K562 (cell line): ENCODE measurements at regions not wholly inside any gene's neighbourhood (a gene's known extent, or its start where the extent isn't known, plus 50 kb on each side); places are given as distances from the start of the nearest gene placed in this dataset.

Experiments used
- ATAC-seq: fragments of 200-7000 bp; cut with Tn5 transposase; 3 replicates; pipeline ENCODE4 v1.9.1; 2020; ENCODE audit warnings: moderate library complexity
- BruUV-seq: library from RNA; stranded (reverse); fragments of 400-500 nt; replicated peaks from 2 replicates; lab custom pipeline; 2021; lab: Mats Ljungman, UMichigan
- CTCF ChIA-PET: fragments of 300-600 bp; formaldehyde crosslinking; extraction: SDS; loops from one replicate; lab custom pipeline; 2021; ENCODE audit warnings: low intra/inter-chr PET ratio; lab: Yijun Ruan, JAX
- POLR2A ChIA-PET: fragments of 300-600, 350-650 bp; sonication (Branson Sonifier 250); formaldehyde crosslinking; extraction: SDS; loops from one replicate; lab custom pipeline; 2021; ENCODE audit warnings: antibody characterized with exemption, inconsistent platforms; lab: Yijun Ruan, JAX
- DNase-seq, 4 experiments: peaks; one replicate each; pipeline versions ENCODE4 v3.0.0 to v3.0.0-alpha.2; 2011 to 2018; ENCODE audit warnings: low spot score in 3 of 4, mixed read lengths in 3 of 4; ENCODE audit errors: extremely low read depth in 1 of 4
- FAIRE-seq: peaks from 2 replicates; lab custom pipeline; 2011; peaks lifted over from hg19 to GRCh38; lab: Jason Lieb, UNC
- H2AFZ ChIP-seq: 2 replicates; pipeline ENCODE4 v1.6.0; 2011; ENCODE audit warnings: low read depth, low read length, control low read depth, inconsistent platforms
- H3K27ac ChIP-seq: fragments of 200-600 bp; 3 replicates; pipeline ENCODE4 v1.8.0; 2011; ENCODE audit warnings: low read depth, mild to moderate bottlenecking, control low read depth, inconsistent platforms, low read length, moderate library complexity, mixed read lengths; ENCODE audit errors: extremely low read depth
- H3K27me3 ChIP-seq, 2 experiments: fragments of 300-600 bp in 1 of 2; 2 replicates in 1 of 2; 3 replicates in 1 of 2; pipeline versions ENCODE4 v1.6.0 to v1.8.0; 2011; ENCODE audit warnings: inconsistent platforms in 2 of 2, low read length in 2 of 2, mild to moderate bottlenecking in 1 of 2, mixed read lengths in 1 of 2, moderate library complexity in 1 of 2; ENCODE audit not compliant: control insufficient read depth in 2 of 2, insufficient read depth in 2 of 2
- H3K36me3 ChIP-seq: fragments of 300-600 bp; 3 replicates; pipeline ENCODE4 v1.8.0; 2011; ENCODE audit warnings: mild to moderate bottlenecking, low read length, inconsistent platforms; ENCODE audit not compliant: control insufficient read depth, insufficient read depth
- H3K4me1 ChIP-seq, 2 experiments: fragments of 200-600 bp in 1 of 2; replicated peaks in 1 of 2; 2 replicates in 1 of 2; 3 replicates in 1 of 2; pipeline versions ENCODE4 v1.5.1 to v1.8.0; 2011; ENCODE audit warnings: inconsistent platforms in 2 of 2, low read length in 2 of 2, mild to moderate bottlenecking in 1 of 2, mixed read lengths in 1 of 2, moderate library complexity in 1 of 2; ENCODE audit not compliant: control insufficient read depth in 2 of 2, insufficient read depth in 2 of 2
- H3K4me2 ChIP-seq: 2 replicates; pipeline ENCODE4 v1.6.1; 2011; ENCODE audit warnings: low read length, control low read depth, inconsistent platforms, mixed read lengths; ENCODE audit not compliant: insufficient read depth
- H3K4me3 ChIP-seq: fragments of 200-600 bp; sonication (generic), shearing (Covaris generic); 2 replicates; pipeline ENCODE4 v1.5.1; 2016; ENCODE audit warnings: control low read depth, inconsistent platforms
- H3K79me2 ChIP-seq: fragments of 200-600 bp; 3 replicates; pipeline ENCODE4 v1.8.0; 2011; ENCODE audit warnings: low read length, inconsistent platforms; ENCODE audit not compliant: control insufficient read depth, insufficient read depth
- H3K9ac ChIP-seq, 2 experiments: 2 replicates each; pipeline versions ENCODE4 v1.6.0 to v1.6.1; 2011; ENCODE audit warnings: low read depth in 2 of 2, low read length in 2 of 2, control low read depth in 1 of 2, inconsistent platforms in 1 of 2, mild to moderate bottlenecking in 1 of 2, mixed read lengths in 1 of 2; ENCODE audit not compliant: insufficient read depth in 1 of 2
- H3K9me1 ChIP-seq: one replicate; pipeline ENCODE4 v1.6.0; 2011; ENCODE audit warnings: inconsistent platforms, mild to moderate bottlenecking, low read length, moderate library complexity; ENCODE audit not compliant: control insufficient read depth, insufficient read depth
- H3K9me3 ChIP-seq: replicated peaks from 2 replicates; pipeline ENCODE4 v1.5.1; 2011; ENCODE audit warnings: low read depth, low read length, inconsistent platforms; ENCODE audit not compliant: control insufficient read depth, insufficient read depth
- H4K20me1 ChIP-seq: replicated peaks from 2 replicates; pipeline ENCODE4 v1.6.1; 2011; ENCODE audit warnings: low read length, inconsistent platforms, mixed read lengths; ENCODE audit not compliant: control insufficient read depth, insufficient read depth
- CBX3 ChIP-seq, 2 experiments: IDR thresholded peaks; 1 replicate in 1 of 2; 2 replicates in 1 of 2; pipeline ENCODE4 v1.6.1; 2012; ENCODE audit warnings: inconsistent platforms in 2 of 2, low read length in 2 of 2, borderline replicate concordance in 1 of 2, control low read depth in 1 of 2
- CHD1 ChIP-seq: fragments of 200-600 bp; sonication (generic); IDR thresholded peaks from one replicate; pipeline ENCODE4 v1.6.1; 2012; ENCODE audit warnings: mild to moderate bottlenecking, moderate library complexity, low read length, inconsistent platforms
- DPF2 ChIP-seq: fragments of 450-650 bp; IDR thresholded peaks from 2 replicates; pipeline ENCODE4 v1.6.1; 2016
- ESRRB ChIP-seq: fragments of 250-450 bp; sonication (Bioruptor Pico); IDR thresholded peaks from 2 replicates; pipeline ENCODE4 v1.5.0; 2020; ENCODE audit warnings: mild to moderate bottlenecking, moderate library complexity, borderline replicate concordance
- JUND ChIP-seq, 2 experiments: IDR thresholded peaks; 2 replicates in 1 of 2; 3 replicates in 1 of 2; pipeline ENCODE4 v1.6.1; 2011; ENCODE audit warnings: borderline replicate concordance in 2 of 2, low read depth in 2 of 2, low read length in 2 of 2, improper control_type of control experiment in 1 of 2, missing biosample characterization in 1 of 2, missing genetic modification characterization in 1 of 2, missing genetic modification reagents in 1 of 2
- KLF10 ChIP-seq: fragments of 250-450 bp; sonication (Bioruptor Pico); IDR thresholded peaks from 2 replicates; pipeline ENCODE4 v1.6.1; 2021; ENCODE audit warnings: matching md5 sums
- MAZ ChIP-seq, 2 experiments: fragments of 450-650 bp in 1 of 2; sonication (generic) in 1 of 2; formaldehyde crosslinking; IDR thresholded peaks in 1 of 2; conservative IDR thresholded peaks in 1 of 2; 2 replicates each; pipeline versions ENCODE4 v1.4.0 to v1.5.0; 2020; ENCODE audit warnings: mild to moderate bottlenecking in 1 of 2, missing genetic modification reagents in 1 of 2
- NR2C1 ChIP-seq, 2 experiments: fragments of 450-650 bp; IDR thresholded peaks; 2 replicates each; pipeline ENCODE4 v1.6.1; 2017; ENCODE audit warnings: mild to moderate bottlenecking in 2 of 2, antibody characterized with exemption in 1 of 2, inconsistent platforms in 1 of 2, missing compliant biosample characterization in 1 of 2, missing genetic modification characterization in 1 of 2
- THRAP3 ChIP-seq: fragments of 450-650 bp; IDR thresholded peaks from 2 replicates; pipeline ENCODE4 v1.6.1; 2016; ENCODE audit warnings: mild to moderate bottlenecking, inconsistent platforms, borderline replicate concordance
- ZNF165 ChIP-seq: fragments of 250-450 bp; sonication (Bioruptor Pico); IDR thresholded peaks from 2 replicates; pipeline ENCODE4 v1.4.0; 2020; ENCODE audit warnings: borderline replicate concordance
- WGBS: fragments of 100-300 bp; shearing (Covaris generic); methylation state at CpG from one replicate; pipeline ENCODE4 v1.1.6; 2016; ENCODE audit warnings: low coverage, mixed read lengths; ENCODE audit not compliant: insufficient coverage; ENCODE audit errors: missing lambda C conversion rate; 5-methylcytosine and 5-hydroxymethylcytosine counted together
- in situ Hi-C: fragments of 300-500 bp; cut with MboI; formaldehyde crosslinking; loops from 4 replicates; pipeline ENCODE4 v1.15.0; 2018; ENCODE audit warnings: inconsistent platforms, mixed read lengths
- intact Hi-C: fragments of 100-400 bp; cut with micrococcal nuclease; formaldehyde crosslinking; loops from 2 replicates; pipeline ENCODE4 v1.14.2; 2022
- TF ChIP-seq, protein P1 (sequence below), 2 experiments: IDR thresholded peaks; 2 replicates each; pipeline ENCODE4 v1.6.1; 2011; ENCODE audit warnings: borderline replicate concordance in 1 of 2, control low read depth in 1 of 2, low read depth in 1 of 2, low read length in 1 of 2, mild to moderate bottlenecking in 1 of 2, mixed read lengths in 1 of 2, moderate library complexity in 1 of 2; ENCODE audit not compliant: insufficient read depth in 1 of 2, insufficient read length in 1 of 2, poor library complexity in 1 of 2, severe bottlenecking in 1 of 2; ENCODE audit errors: extremely low read depth in 1 of 2
- TF ChIP-seq, protein P2 (sequence below): fragments of 250-450 bp; sonication (Bioruptor Pico); IDR thresholded peaks from 2 replicates; pipeline ENCODE4 v1.4.0; 2020; ENCODE audit warnings: mild to moderate bottlenecking, moderate library complexity
- TF ChIP-seq, protein P3 (sequence below): fragments of 200-800 bp; sonication (Bioruptor generic); IDR thresholded peaks from 2 replicates; pipeline ENCODE4 v1.6.1; 2017; ENCODE audit warnings: missing genetic modification characterization, missing compliant biosample characterization
- TF ChIP-seq, protein P4 (sequence below): fragments of 150-350 bp; IDR thresholded peaks from 2 replicates; pipeline ENCODE4 v1.6.1; 2014; ENCODE audit warnings: low read depth, mild to moderate bottlenecking, low read length, borderline replicate concordance

DNA sequence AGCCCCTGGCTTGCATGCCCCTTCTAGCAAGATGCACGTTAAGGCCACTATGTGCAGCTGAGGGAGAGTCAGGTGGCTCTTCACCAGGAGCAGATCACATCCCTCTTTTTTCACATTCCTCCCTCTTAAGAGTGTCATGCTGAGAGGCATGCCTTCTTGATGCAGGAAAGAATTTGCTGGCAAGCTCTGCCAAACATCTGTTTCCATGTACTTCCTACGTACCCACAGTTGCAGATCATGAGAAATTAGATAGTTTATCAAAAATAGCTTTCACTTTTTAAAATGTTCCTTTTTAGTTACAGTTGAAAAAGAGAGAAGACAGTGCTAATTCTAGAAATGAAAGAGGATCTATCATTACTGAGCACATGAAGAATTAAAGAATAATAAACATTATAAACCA lies 79.7 kb upstream of the ZNF722 start:
- Histone ChIP-seq H3K4me2 (no peak overlapping the region), H2AFZ (no peak overlapping the region), H3K4me3 (no peak overlapping the region), H4K20me1 (no peaks in the 10 kb centered on the region), H3K36me3 (no peaks in the 10 kb centered on the region), H3K9me1 (no peaks in the 10 kb centered on the region), H3K4me1 (no peaks in the 10 kb centered on the region), H3K9ac (no peak overlapping the region), H3K27me3 (no peaks in the 10 kb centered on the region), H3K79me2 (no peaks in the 10 kb centered on the region), H3K9me3 (no peaks in the 10 kb centered on the region), H3K27ac (no peak overlapping the region)
- ATAC-seq (no peak), FAIRE-seq (no peak), DNase-seq (no peak)
- ChIA-PET CTCF (no interaction called here), POLR2A (no interaction called here)
- 0% methylated on average over 1 of the region's 2 CpGs for WGBS
- BruUV-seq = no TSS peak
- in situ Hi-C loops = no loop called here
- intact Hi-C loops = no loop called here
- TF ChIP-seq KLF10 (no peak), CBX3 (IDR thresholded peaks at IDR 0.05; ENCODE audit: borderline replicate concordance in 1 of 2, low read length in 2 of 2) (no peak), JUND (IDR thresholded peaks at IDR 0.05; ENCODE audit: borderline replicate concordance, low read depth, low read length) (no peak), JUND (tag; IDR thresholded peaks at IDR 0.05; ENCODE audit: borderline replicate concordance, low read depth, low read length) (no peak), NR2C1 (IDR thresholded peaks at IDR 0.05) (no peak), NR2C1 (tag; IDR thresholded peaks at IDR 0.05) (no peak), THRAP3 (no peak), MAZ (CRISPR knock-in tag; conservative IDR thresholded peaks at IDR 0.05 in 1 of 2, IDR thresholded peaks at IDR 0.05 in 1 of 2) (no peak), CHD1 (no peak), ZNF165 (no peak), DPF2 (no peak), ESRRB (CRISPR knock-in tag) (no peak)
- TF ChIP-seq, protein P1, sequence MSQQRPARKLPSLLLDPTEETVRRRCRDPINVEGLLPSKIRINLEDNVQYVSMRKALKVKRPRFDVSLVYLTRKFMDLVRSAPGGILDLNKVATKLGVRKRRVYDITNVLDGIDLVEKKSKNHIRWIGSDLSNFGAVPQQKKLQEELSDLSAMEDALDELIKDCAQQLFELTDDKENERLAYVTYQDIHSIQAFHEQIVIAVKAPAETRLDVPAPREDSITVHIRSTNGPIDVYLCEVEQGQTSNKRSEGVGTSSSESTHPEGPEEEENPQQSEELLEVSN (IDR thresholded peaks at IDR 0.05; ENCODE audit: borderline replicate concordance in 1 of 2, extremely low read depth in 1 of 2, insufficient read depth in 1 of 2, insufficient read length in 1 of 2, low read depth in 1 of 2, low read length in 1 of 2, poor library complexity in 1 of 2, severe bottlenecking in 1 of 2) = no peak
- TF ChIP-seq, protein P2, sequence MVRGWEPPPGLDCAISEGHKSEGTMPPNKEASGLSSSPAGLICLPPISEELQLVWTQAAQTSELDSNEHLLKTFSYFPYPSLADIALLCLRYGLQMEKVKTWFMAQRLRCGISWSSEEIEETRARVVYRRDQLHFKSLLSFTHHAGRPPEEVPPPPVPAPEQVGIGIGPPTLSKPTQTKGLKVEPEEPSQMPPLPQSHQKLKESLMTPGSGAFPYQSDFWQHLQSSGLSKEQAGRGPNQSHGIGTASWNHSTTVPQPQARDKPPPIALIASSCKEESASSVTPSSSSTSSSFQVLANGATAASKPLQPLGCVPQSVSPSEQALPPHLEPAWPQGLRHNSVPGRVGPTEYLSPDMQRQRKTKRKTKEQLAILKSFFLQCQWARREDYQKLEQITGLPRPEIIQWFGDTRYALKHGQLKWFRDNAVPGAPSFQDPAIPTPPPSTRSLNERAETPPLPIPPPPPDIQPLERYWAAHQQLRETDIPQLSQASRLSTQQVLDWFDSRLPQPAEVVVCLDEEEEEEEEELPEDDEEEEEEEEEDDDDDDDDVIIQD (CRISPR knock-in tag) = no peak
- TF ChIP-seq, protein P3, sequence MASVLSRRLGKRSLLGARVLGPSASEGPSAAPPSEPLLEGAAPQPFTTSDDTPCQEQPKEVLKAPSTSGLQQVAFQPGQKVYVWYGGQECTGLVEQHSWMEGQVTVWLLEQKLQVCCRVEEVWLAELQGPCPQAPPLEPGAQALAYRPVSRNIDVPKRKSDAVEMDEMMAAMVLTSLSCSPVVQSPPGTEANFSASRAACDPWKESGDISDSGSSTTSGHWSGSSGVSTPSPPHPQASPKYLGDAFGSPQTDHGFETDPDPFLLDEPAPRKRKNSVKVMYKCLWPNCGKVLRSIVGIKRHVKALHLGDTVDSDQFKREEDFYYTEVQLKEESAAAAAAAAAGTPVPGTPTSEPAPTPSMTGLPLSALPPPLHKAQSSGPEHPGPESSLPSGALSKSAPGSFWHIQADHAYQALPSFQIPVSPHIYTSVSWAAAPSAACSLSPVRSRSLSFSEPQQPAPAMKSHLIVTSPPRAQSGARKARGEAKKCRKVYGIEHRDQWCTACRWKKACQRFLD (CRISPR knock-in tag) = no peak
- TF ChIP-seq, protein P4, sequence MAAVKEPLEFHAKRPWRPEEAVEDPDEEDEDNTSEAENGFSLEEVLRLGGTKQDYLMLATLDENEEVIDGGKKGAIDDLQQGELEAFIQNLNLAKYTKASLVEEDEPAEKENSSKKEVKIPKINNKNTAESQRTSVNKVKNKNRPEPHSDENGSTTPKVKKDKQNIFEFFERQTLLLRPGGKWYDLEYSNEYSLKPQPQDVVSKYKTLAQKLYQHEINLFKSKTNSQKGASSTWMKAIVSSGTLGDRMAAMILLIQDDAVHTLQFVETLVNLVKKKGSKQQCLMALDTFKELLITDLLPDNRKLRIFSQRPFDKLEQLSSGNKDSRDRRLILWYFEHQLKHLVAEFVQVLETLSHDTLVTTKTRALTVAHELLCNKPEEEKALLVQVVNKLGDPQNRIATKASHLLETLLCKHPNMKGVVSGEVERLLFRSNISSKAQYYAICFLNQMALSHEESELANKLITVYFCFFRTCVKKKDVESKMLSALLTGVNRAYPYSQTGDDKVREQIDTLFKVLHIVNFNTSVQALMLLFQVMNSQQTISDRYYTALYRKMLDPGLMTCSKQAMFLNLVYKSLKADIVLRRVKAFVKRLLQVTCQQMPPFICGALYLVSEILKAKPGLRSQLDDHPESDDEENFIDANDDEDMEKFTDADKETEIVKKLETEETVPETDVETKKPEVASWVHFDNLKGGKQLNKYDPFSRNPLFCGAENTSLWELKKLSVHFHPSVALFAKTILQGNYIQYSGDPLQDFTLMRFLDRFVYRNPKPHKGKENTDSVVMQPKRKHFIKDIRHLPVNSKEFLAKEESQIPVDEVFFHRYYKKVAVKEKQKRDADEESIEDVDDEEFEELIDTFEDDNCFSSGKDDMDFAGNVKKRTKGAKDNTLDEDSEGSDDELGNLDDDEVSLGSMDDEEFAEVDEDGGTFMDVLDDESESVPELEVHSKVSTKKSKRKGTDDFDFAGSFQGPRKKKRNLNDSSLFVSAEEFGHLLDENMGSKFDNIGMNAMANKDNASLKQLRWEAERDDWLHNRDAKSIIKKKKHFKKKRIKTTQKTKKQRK = no peak
